OCI-LY7 (cell line): ENCODE measurements at regions not wholly inside any gene's neighbourhood (a gene's known extent, or its start where the extent isn't known, plus 50 kb on each side); places are given as distances from the start of the nearest gene placed in this dataset.

ENCODE experiments used
- BruUV-seq: library from RNA; stranded (reverse); fragments of 400-500 nt; replicated peaks from 2 replicates; lab custom pipeline; 2021; lab: Mats Ljungman, UMichigan
- CTCF ChIA-PET: fragments of 300-600 bp; sonication (Branson Sonifier 250); formaldehyde crosslinking; loops from one replicate; lab custom pipeline; 2022; ENCODE audit warnings: antibody characterized with exemption; ENCODE audit not compliant: unreplicated experiment; lab: Charles Lee
- POLR2A ChIA-PET: fragments of 300-600 bp; sonication (Branson Sonifier 250); formaldehyde crosslinking; loops from one replicate; lab custom pipeline; 2022; ENCODE audit warnings: antibody characterized with exemption; lab: Charles Lee
- DNase-seq: peaks from one replicate; pipeline ENCODE4 v3.0.0-alpha.2; 2015; ENCODE audit warnings: low spot score
- H2AFZ ChIP-seq: fragments of 200-600 bp; sonication (generic), shearing (Covaris generic); 2 replicates; pipeline ENCODE4 v1.6.1; 2014; ENCODE audit warnings: mild to moderate bottlenecking, antibody characterized with exemption, low read length, moderate library complexity
- H3K27ac ChIP-seq: fragments of 200-600 bp; sonication (generic); 2 replicates; pipeline ENCODE4 v1.5.1; 2014; ENCODE audit warnings: mixed run types, low read depth, mild to moderate bottlenecking, moderate library complexity, low read length, inconsistent platforms; ENCODE audit not compliant: poor library complexity, severe bottlenecking
- H3K36me3 ChIP-seq: fragments of 200-600 bp; sonication (generic); 2 replicates; pipeline ENCODE4 v1.6.1; 2014; ENCODE audit warnings: mild to moderate bottlenecking, antibody characterized with exemption, low read length, moderate library complexity, mixed read lengths; ENCODE audit not compliant: insufficient read depth
- H3K4me1 ChIP-seq: fragments of 200-600 bp; sonication (generic); 2 replicates; pipeline ENCODE4 v1.5.1; 2014; ENCODE audit warnings: mild to moderate bottlenecking, low read length; ENCODE audit not compliant: insufficient read depth, poor library complexity, severe bottlenecking
- H3K4me2 ChIP-seq: fragments of 200-600 bp; sonication (generic); 2 replicates; pipeline ENCODE4 v1.6.1; 2014; ENCODE audit warnings: mild to moderate bottlenecking, low read length
- H3K4me3 ChIP-seq: fragments of 200-600 bp; sonication (generic); 2 replicates; pipeline ENCODE4 v1.5.1; 2014; ENCODE audit warnings: mild to moderate bottlenecking, low read depth, low read length; ENCODE audit not compliant: poor library complexity, severe bottlenecking
- H3K79me2 ChIP-seq: fragments of 200-600 bp; sonication (generic); 2 replicates; pipeline ENCODE4 v1.6.1; 2016; ENCODE audit warnings: low read depth, mild to moderate bottlenecking, low read length, moderate library complexity, mixed read lengths; ENCODE audit not compliant: insufficient read depth
- H3K9me2 ChIP-seq: fragments of 200-600 bp; sonication (generic); 2 replicates; pipeline ENCODE4 v1.6.1; 2016; ENCODE audit warnings: mild to moderate bottlenecking, low read length, mixed read lengths; ENCODE audit not compliant: insufficient read depth
- H3K9me3 ChIP-seq: fragments of 200-600 bp; sonication (generic); 2 replicates; pipeline ENCODE4 v1.6.1; 2014; ENCODE audit warnings: mild to moderate bottlenecking, mixed run types, low read length, mixed read lengths
- H4K20me1 ChIP-seq: fragments of 200-600 bp; sonication (generic); 2 replicates; pipeline ENCODE4 v1.6.1; 2014; ENCODE audit warnings: mild to moderate bottlenecking, antibody characterized with exemption, low read length, moderate library complexity, mixed read lengths; ENCODE audit not compliant: insufficient read depth
- EZH2phosphoT487 ChIP-seq: fragments of 200-600 bp; sonication (generic); IDR thresholded peaks from 2 replicates; pipeline ENCODE4 v1.6.1; 2018; ENCODE audit warnings: low read depth, borderline replicate concordance, mild to moderate bottlenecking, mixed run types, antibody characterized with exemption, low read length, moderate library complexity, mixed read lengths
- intact Hi-C: fragments of 100-400 bp; cut with micrococcal nuclease; formaldehyde crosslinking; loops from one replicate; pipeline ENCODE4 v1.10.0; 2022; ENCODE audit not compliant: unreplicated experiment
- TF ChIP-seq, protein P1 (sequence below): fragments of 200-600 bp; sonication (generic); conservative IDR thresholded peaks from 2 replicates; pipeline ENCODE4 v1.5.1; 2014; ENCODE audit warnings: mild to moderate bottlenecking, antibody characterized with exemption, low read length, moderate library complexity, mixed read lengths

- no peaks in the 10 kb centered on the region; the same call in 1 of the 2 replicates for H4K20me1 ChIP-seq
- TF ChIP-seq, protein P1, sequence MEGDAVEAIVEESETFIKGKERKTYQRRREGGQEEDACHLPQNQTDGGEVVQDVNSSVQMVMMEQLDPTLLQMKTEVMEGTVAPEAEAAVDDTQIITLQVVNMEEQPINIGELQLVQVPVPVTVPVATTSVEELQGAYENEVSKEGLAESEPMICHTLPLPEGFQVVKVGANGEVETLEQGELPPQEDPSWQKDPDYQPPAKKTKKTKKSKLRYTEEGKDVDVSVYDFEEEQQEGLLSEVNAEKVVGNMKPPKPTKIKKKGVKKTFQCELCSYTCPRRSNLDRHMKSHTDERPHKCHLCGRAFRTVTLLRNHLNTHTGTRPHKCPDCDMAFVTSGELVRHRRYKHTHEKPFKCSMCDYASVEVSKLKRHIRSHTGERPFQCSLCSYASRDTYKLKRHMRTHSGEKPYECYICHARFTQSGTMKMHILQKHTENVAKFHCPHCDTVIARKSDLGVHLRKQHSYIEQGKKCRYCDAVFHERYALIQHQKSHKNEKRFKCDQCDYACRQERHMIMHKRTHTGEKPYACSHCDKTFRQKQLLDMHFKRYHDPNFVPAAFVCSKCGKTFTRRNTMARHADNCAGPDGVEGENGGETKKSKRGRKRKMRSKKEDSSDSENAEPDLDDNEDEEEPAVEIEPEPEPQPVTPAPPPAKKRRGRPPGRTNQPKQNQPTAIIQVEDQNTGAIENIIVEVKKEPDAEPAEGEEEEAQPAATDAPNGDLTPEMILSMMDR = no peak
- TF ChIP-seq EZH2phosphoT487 = no peak
- DNase-seq = no peak
- no peaks in the 10 kb centered on the region for H3K4me1 ChIP-seq
- POLR2A ChIA-PET = no interaction called here
- no peaks in the 10 kb centered on the region for H3K9me2 ChIP-seq
- no peak overlapping the region for H3K27ac ChIP-seq
- H3K9me3 ChIP-seq = no peaks in the 10 kb centered on the region
- no peaks in the 10 kb centered on the region for H3K36me3 ChIP-seq
- no TSS peak for BruUV-seq
- no peak overlapping the region for H3K4me3 ChIP-seq
- no peaks in the 10 kb centered on the region for H3K79me2 ChIP-seq
- H2AFZ ChIP-seq = no peak overlapping the region
- CTCF ChIA-PET = no interaction called here
- intact Hi-C loops = no loop called here
- no peak overlapping the region for H3K4me2 ChIP-seq
These were observed 185.9 kb upstream of the FOXA2 start for GRCh38 chr20:22770241-22770800.

DNA sequence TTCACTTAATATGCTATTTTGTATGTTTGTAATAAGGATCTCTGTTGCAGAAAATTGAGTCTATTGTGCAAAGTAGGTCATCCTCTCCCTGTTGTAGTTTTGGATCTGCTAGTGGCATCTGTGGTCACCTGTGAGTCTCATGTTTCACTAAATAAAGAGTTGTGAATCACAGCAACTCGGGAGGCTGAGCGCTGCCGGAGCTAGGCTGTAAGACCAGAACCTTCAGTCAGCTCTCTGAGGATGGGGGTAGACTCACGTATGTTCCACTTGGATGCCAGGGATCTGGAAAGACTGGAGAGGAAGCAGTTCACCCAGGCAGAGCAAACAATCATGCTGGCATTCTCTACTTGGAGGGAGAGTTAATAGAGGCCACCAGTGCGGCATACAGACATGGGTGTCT, 187.3 kb upstream of the FOXA2 start:
- no peaks in the 10 kb centered on the region for H3K9me3 ChIP-seq
- H3K36me3 ChIP-seq = no peaks in the 10 kb centered on the region
- intact Hi-C loops = no loop called here
- H3K4me3 ChIP-seq = no peak overlapping the region
- no peak for DNase-seq
- no TSS peak for BruUV-seq
- H3K4me1 ChIP-seq = no peaks in the 10 kb centered on the region
- H3K9me2 ChIP-seq = no peaks in the 10 kb centered on the region
- no peaks in the 10 kb centered on the region for H3K79me2 ChIP-seq
- H3K27ac ChIP-seq = no peak overlapping the region
- CTCF ChIA-PET = no interaction called here
- no peak for TF ChIP-seq EZH2phosphoT487
- TF ChIP-seq, protein P1 = no peak
- POLR2A ChIA-PET = interaction anchor here (0.8 kb wide), 1 partner anchor 25 kb away, joined by 3 read pairs; no protein-coding TSS in a partner anchor
- H2AFZ ChIP-seq = no peak overlapping the region
- H4K20me1 ChIP-seq = no peaks in the 10 kb centered on the region; the same call in 1 of the 2 replicates
- H3K4me2 ChIP-seq = no peak overlapping the region

DNA sequence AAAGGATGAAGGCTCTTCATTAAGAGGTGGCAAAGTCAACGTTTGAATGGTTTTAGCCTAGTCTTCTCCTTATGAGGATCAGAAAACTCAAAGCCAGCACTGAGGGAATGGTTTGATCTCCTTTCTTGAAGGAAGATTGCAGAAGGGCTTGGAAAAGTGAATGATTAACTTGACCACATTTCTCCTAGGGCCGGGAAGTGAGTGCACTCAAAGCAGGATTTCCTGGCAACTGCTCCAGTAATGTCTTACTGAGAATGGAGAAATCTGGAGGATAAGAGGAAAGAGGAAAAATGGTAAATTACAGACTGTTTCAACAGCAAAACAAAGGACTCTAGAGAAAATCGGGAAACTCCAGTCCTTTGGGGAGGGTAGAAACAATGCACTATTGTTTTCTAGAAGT, 189.0 kb upstream of the FOXA2 start:
- no peak for DNase-seq
- intact Hi-C loops = no loop called here

More for the DNA sequence above, 189.0 kb upstream of the FOXA2 start:
- POLR2A ChIA-PET = interaction anchor here (0.6 kb wide), 1 partner anchor 430 kb away, joined by 4 read pairs; no protein-coding TSS in a partner anchor
- Histone ChIP-seq H3K4me2 (no peak overlapping the region), H3K4me1 (no peaks in the 10 kb centered on the region), H4K20me1 (no peaks in the 10 kb centered on the region; the same call in 1 of the 2 replicates), H3K27ac (no peak overlapping the region), H3K36me3 (no peaks in the 10 kb centered on the region), H2AFZ (no peak overlapping the region), H3K79me2 (no peaks in the 10 kb centered on the region), H3K9me3 (no peaks in the 10 kb centered on the region), H3K4me3 (no peak overlapping the region), H3K9me2 (no peaks in the 10 kb centered on the region)
- no TSS peak for BruUV-seq
- CTCF ChIA-PET = no interaction called here
- no peak for TF ChIP-seq EZH2phosphoT487
- TF ChIP-seq, protein P1 = no peak
